Loucy (cell line): ENCODE measurements at regions not wholly inside any gene's neighbourhood (a gene's known extent, or its start where the extent isn't known, plus 50 kb on each side); places are given as distances from the start of the nearest gene placed in this dataset.

Source experiments
- H2AFZ ChIP-seq: fragments of 200-600 bp; sonication (generic); 2 replicates; pipeline ENCODE4 v1.6.0; 2016; ENCODE audit warnings: antibody characterized with exemption, mild to moderate bottlenecking, low read length, moderate library complexity
- H3F3A ChIP-seq: fragments of 200-600 bp; 2 replicates; pipeline ENCODE4 v1.6.0; 2016; ENCODE audit warnings: antibody characterized with exemption, low read depth, mild to moderate bottlenecking
- H3K27me3 ChIP-seq: fragments of 200-600 bp; sonication (generic); 2 replicates; pipeline ENCODE4 v1.6.1; 2014; ENCODE audit warnings: low read length, mild to moderate bottlenecking; ENCODE audit not compliant: insufficient read depth, poor library complexity, severe bottlenecking
- H3K36me3 ChIP-seq: fragments of 200-600 bp; sonication (generic); 2 replicates; pipeline ENCODE4 v1.6.1; 2016; ENCODE audit warnings: low read length; ENCODE audit not compliant: insufficient read depth
- H3K4me1 ChIP-seq: fragments of 200-600 bp; sonication (generic); 2 replicates; pipeline ENCODE4 v1.5.1; 2014; ENCODE audit warnings: low read length, mild to moderate bottlenecking; ENCODE audit not compliant: insufficient read depth, poor library complexity, severe bottlenecking
- H3K4me2 ChIP-seq: fragments of 200-600 bp; sonication (generic); 2 replicates; pipeline ENCODE4 v1.6.0; 2014; ENCODE audit warnings: antibody characterized with exemption, low read length, low read depth, mild to moderate bottlenecking; ENCODE audit not compliant: poor library complexity, severe bottlenecking
- H3K4me3 ChIP-seq: fragments of 200-600 bp; sonication (generic); 2 replicates; pipeline ENCODE4 v1.5.1; 2014; ENCODE audit warnings: low read length, mild to moderate bottlenecking, mixed read lengths; ENCODE audit not compliant: poor library complexity, severe bottlenecking
- H3K79me2 ChIP-seq: fragments of 200-600 bp; sonication (generic); 2 replicates; pipeline ENCODE4 v1.6.1; 2014; ENCODE audit warnings: low read length; ENCODE audit not compliant: insufficient read depth
- H3K9ac ChIP-seq: fragments of 200-600 bp; sonication (generic); 2 replicates; pipeline ENCODE4 v1.6.0; 2014; ENCODE audit warnings: mild to moderate bottlenecking, low read depth, low read length, moderate library complexity; ENCODE audit not compliant: poor library complexity, severe bottlenecking
- H3K9me2 ChIP-seq: fragments of 200-600 bp; sonication (generic); replicated peaks from 2 replicates; pipeline ENCODE4 v1.6.1; 2016; ENCODE audit warnings: low read depth, low read length, mixed read lengths
- H3K9me3 ChIP-seq: fragments of 200-600 bp; sonication (generic); 2 replicates; pipeline ENCODE4 v1.6.1; 2014; ENCODE audit warnings: mild to moderate bottlenecking, antibody characterized with exemption, low read length, low read depth; ENCODE audit not compliant: insufficient read depth
- H4K20me1 ChIP-seq: fragments of 200-600 bp; sonication (generic); 2 replicates; pipeline ENCODE4 v1.6.0; 2014; ENCODE audit warnings: antibody characterized with exemption, low read length, mild to moderate bottlenecking; ENCODE audit not compliant: insufficient read depth, poor library complexity, severe bottlenecking
- CTCF ChIP-seq: fragments of 200-600 bp; sonication (generic); conservative IDR thresholded peaks from 2 replicates; pipeline ENCODE4 v1.5.1; 2014; ENCODE audit warnings: mild to moderate bottlenecking, antibody characterized with exemption, low read length
- EZH2phosphoT487 ChIP-seq: fragments of 200-600 bp; IDR thresholded peaks from 2 replicates; pipeline ENCODE4 v1.6.1; 2018; ENCODE audit warnings: antibody characterized with exemption, mild to moderate bottlenecking, moderate library complexity, borderline replicate concordance

DNA sequence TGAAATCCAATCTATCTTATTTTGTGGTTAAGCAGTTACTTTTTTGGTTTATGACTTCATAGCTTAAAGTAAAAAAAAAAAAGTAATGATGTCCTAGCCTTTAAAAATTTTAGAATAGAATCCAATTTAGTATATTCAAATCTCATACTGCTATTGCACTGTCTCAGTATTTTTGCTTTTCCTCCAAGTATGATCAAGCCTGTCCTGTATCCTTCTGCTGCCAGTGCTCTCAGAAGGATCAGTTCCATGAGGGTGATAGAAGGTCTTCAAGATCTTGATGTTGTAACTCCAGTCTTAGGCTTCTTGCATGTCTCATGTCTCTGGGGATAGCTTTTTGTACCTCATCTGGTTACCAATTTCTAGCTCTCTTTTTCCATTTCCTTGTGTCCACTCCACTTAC is 324.2 kb upstream of the FAR2 start:
- no peaks in the 10 kb centered on the region for H3K79me2 ChIP-seq
- H3K27me3 ChIP-seq, result no peaks in the 10 kb centered on the region
- H2AFZ ChIP-seq, result no peak overlapping the region
- H3K9ac ChIP-seq, result no peak overlapping the region
- H3K9me2 ChIP-seq, result no peaks in the 10 kb centered on the region
- H3K4me2 ChIP-seq, result no peak overlapping the region
- no peaks in the 10 kb centered on the region for H3K36me3 ChIP-seq
- TF ChIP-seq CTCF (no peak), EZH2phosphoT487 (no peak)
- H3K4me1 ChIP-seq, result peaks cover 9% of the 10 kb centered on the region
- H3F3A ChIP-seq, result no peaks in the 10 kb centered on the region
- no peaks in the 10 kb centered on the region for H3K9me3 ChIP-seq
- H4K20me1 ChIP-seq, result no peaks in the 10 kb centered on the region
- no peak overlapping the region for H3K4me3 ChIP-seq

DNA sequence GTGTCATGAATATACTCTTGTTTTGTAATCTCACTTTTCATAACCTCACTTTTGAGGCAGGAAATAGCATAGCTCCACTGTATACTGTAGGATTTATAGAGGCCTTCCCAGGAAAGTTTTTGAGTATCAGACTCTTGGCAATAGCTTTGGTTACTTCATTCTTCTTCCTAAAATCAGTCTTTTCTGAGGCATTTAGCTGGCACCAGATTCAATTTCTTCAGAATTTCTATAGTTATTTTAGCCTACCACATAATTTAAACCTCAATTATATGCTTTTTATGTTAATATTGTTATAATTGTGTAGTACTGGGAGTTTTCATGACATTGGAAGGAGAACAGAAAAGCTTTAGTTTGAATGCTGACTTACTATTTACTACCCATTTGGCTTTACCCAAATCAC is 322.3 kb upstream of the FAR2 start:
- Histone ChIP-seq H3F3A (no peaks in the 10 kb centered on the region), H2AFZ (no peak overlapping the region), H3K36me3 (no peaks in the 10 kb centered on the region), H3K9ac (no peak overlapping the region), H3K4me2 (no peak overlapping the region), H3K4me3 (no peak overlapping the region), H3K4me1 (peaks cover 9% of the 10 kb centered on the region), H4K20me1 (no peaks in the 10 kb centered on the region), H3K79me2 (no peaks in the 10 kb centered on the region), H3K9me3 (no peaks in the 10 kb centered on the region), H3K9me2 (no peaks in the 10 kb centered on the region), H3K27me3 (no peaks in the 10 kb centered on the region)
- no peak for TF ChIP-seq CTCF
- no peak for TF ChIP-seq EZH2phosphoT487

DNA sequence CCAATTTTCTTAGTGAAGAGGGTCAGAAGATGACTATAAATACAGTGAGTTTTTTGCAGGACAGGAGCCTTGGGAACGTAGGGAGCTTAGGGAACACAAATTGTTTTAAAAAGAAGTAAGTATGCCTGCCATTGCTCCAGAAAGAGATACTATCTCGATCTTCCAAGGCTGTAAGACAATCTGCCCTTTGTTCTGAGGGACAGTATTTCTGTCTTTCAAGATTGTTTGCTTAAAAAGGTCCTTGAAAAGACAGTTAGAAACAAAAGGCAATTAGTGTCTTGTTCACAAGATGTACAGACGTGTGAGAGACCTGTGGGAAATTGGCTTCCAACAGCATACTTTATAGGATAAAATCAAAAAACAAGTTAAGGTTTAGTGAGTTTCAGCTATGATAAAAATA is 321.2 kb upstream of the FAR2 start:
- peaks cover 9% of the 10 kb centered on the region for H3K4me1 ChIP-seq
- no peaks in the 10 kb centered on the region for H3K79me2 ChIP-seq
- no peak overlapping the region for H3K9ac ChIP-seq
- no peak overlapping the region for H3K4me3 ChIP-seq
- H2AFZ ChIP-seq, result no peak overlapping the region
- no peaks in the 10 kb centered on the region for H3K27me3 ChIP-seq
- H3K9me2 ChIP-seq, result no peaks in the 10 kb centered on the region
- H3K36me3 ChIP-seq, result no peaks in the 10 kb centered on the region
- no peaks in the 10 kb centered on the region for H3F3A ChIP-seq
- H3K4me2 ChIP-seq, result no peak overlapping the region
- H4K20me1 ChIP-seq, result no peaks in the 10 kb centered on the region
- no peaks in the 10 kb centered on the region for H3K9me3 ChIP-seq
- TF ChIP-seq CTCF (no peak), EZH2phosphoT487 (no peak)
